Neural progenitor cell (in vitro differentiated cells): ENCODE measurements at regions not wholly inside any gene's neighbourhood (a gene's known extent, or its start where the extent isn't known, plus 50 kb on each side); places are given as distances from the start of the nearest gene placed in this dataset.

Source experiments
- EZH2 ChIP-seq: fragments of 200-600 bp; sonication (generic); IDR thresholded peaks from 2 replicates; pipeline ENCODE4 v1.6.1; 2017; ENCODE audit warnings: antibody characterized with exemption, mild to moderate bottlenecking, moderate library complexity
- EZH2phosphoT487 ChIP-seq: fragments of 200-600 bp; sonication (generic); IDR thresholded peaks from 2 replicates; pipeline ENCODE4 v1.6.1; 2017; ENCODE audit warnings: antibody characterized with exemption

DNA sequence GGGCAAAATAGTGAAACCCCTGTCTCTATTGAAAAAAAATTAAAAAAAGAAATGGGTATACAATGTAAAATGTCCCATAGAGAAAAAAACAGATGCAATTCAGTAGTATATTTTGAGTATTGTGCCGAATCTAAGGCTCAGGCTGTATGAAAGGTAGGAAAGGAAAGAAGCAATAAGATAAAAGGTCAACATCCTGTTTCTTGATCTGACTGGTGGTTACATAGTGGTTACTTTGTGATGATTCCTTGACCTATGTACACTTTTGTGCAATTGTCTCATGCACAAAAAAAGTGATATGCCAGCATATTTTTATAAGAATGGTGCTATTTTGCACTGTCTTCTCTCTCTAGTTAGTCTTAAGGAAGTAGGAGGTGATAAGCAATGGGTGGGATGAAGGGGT lies 1333.7 kb upstream of the TMEFF2 start:
- TF ChIP-seq EZH2 (no peak), EZH2phosphoT487 (no peak)
